SH-SY5Y (cell line): ENCODE measurements at regions not wholly inside any gene's neighbourhood (a gene's known extent, or its start where the extent isn't known, plus 50 kb on each side); places are given as distances from the start of the nearest gene placed in this dataset.

Experiments
- GATA2 ChIP-seq: IDR thresholded peaks from 2 replicates; pipeline ENCODE4 v1.6.1; 2011; ENCODE audit warnings: mild to moderate bottlenecking, low read depth, low read length
- GATA3 ChIP-seq: IDR thresholded peaks from 2 replicates; pipeline ENCODE4 v1.6.1; 2011; ENCODE audit warnings: low read depth, mild to moderate bottlenecking, low read length, moderate library complexity

DNA sequence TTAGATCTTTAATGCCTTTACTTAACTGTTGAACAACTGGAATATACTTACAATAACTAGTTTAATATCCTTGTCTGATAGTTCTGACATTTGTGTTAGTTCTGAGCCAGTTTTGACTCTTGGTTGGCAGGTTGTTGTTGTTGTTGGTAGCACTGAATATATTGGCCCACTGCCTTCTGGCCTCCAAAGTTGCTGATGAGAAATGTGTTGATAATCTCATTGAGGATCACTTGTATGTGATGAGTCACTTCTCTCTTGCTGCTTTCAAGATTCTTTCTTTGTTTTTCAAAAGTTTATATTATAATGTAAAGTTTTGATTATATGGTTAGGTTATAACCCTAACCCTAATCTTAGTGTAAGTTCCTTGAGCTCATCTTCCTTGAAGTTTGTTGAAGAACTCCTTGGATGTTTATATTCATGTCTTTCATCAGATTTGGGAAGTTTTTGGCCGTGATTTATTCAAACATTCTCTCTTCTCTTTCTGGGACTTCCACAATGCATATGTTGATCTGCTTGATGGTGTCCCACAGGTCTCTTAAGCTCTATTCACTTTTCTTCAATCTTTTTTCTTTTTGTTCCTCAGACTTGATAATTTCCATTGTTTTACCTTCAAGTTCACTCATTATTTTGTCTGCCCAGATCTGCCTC is 149.7 kb downstream of the FGF18 start:
- TF ChIP-seq GATA3 = no peak
- no peak for TF ChIP-seq GATA2

DNA sequence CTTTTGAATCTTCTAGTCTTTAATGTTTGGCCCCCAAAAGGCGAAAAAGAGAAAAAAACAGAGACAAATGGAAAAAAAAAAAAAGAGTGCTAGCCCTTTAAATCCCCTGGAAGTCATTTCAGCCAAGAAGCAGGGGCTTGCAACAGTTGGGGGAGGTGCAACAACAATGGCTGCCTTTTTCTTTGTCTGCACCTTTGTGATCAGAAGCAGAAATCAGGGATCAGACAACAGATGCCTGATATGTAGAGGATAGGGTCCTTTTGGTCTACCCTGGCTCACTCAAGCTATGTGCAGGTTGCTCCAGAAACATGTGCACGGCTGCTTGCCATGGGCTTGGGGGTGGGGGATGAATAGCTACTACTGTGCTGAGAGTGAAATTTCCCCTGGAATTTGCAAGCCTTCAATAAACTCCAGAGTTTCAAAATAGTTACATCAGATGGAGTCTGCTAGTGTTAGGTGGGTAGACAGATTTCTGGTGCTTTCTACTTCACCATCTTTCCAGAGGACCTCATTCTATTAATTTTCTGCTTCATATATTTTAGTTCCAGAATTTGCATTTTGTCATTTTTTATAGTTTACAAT is 150.9 kb downstream of the FGF18 start:
- TF ChIP-seq GATA2 (no peak), GATA3 (no peak)

DNA sequence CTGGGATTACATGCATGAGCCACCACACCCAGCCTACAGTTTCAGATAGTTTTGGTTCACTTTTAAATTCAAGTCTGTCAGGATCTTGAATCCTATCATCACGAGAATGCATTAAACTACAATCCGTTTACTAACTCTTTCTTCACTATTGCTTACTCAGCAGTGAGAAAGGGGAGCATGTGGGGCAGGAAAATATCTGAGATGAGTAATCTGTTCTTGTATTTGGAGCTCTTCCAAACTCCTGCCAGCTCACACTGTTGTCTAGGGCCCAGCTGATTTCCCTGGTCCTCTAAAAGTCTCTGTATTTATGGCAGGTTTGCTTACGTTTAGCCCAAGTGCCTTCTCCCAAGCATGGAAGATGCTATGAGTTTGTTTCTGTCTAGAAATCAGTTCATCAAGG is 152.2 kb downstream of the FGF18 start:
- TF ChIP-seq GATA2 (no peak), GATA3 (no peak)

DNA sequence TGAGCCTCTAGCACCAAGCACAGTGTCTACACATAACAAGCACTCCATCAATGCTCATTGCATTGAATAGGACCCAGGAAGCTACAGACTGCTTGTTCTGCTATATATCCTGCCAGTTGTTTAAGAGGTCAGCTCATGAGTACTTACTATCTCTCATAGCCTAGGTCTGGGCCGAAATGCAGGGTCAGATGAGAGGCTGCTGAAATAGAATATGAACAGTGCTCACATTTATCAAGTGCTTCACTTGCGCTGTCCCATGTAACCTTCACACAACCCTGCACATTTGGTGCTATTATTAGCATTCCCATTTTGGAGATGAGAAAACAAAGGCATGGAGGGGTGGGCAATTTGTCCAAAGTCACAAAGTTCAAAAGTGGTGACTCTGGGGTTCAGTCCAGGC is 153.6 kb downstream of the FGF18 start:
- no peak for TF ChIP-seq GATA2
- TF ChIP-seq GATA3 = no peak

DNA sequence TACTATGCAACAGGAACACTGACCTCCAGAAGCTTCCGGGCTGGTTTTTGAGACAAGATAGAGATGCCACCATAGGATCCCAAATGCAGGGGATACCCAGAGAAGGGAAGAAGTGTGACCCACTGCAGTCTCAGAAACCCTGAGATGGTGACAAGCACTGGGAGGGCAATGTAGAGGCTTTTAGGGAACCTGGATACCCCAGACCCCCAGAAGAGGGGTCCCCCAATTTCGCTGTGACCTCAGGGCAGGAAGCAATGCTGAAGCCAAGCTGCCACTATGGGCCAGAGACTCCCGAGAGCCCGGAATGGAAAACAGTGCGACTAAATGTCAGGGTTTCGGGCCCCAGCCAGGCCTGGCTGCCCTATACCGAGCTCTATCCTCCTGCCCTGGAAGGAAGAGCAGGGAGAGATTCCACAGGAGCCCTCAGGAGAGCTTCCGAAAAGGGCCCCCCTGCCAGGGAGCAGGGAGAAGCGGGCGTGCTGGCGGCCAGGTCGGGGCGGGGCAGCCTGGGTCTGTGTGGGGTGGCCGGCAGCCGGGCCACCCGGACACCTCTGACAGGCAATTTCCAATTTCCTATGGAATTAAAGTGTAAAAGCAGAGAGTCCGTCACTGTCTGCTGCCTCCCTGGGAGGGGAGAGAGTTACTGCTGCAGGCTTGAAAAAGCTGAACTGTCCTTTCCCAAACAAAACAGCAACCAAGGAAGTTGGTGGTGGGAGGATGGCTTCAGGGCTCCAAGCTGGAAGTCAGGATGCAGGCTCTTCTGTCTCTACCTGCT is 154.2 kb downstream of the FGF18 start:
- TF ChIP-seq GATA3 = no peak
- TF ChIP-seq GATA2 = no peak

DNA sequence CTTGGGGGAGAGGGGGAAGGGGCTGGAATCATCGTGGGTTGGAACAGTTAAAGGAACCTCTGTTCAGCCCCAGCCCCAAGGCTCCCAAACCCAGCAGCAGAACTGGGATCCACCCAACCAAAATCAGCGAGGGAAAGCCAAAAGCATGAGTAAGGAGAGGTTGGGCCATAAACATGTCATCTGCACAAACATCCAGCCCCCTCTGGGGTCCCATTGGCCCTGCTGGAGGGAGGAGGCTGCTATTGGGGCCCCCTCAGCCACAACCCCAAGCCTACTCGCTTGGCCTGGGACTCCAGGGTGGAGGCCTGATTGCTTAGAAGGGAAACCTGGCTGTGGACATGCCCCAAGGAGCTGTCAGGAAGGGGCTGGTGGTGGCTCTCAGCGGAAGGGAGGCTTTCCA is 154.9 kb downstream of the FGF18 start:
- no peak for TF ChIP-seq GATA3
- no peak for TF ChIP-seq GATA2

DNA sequence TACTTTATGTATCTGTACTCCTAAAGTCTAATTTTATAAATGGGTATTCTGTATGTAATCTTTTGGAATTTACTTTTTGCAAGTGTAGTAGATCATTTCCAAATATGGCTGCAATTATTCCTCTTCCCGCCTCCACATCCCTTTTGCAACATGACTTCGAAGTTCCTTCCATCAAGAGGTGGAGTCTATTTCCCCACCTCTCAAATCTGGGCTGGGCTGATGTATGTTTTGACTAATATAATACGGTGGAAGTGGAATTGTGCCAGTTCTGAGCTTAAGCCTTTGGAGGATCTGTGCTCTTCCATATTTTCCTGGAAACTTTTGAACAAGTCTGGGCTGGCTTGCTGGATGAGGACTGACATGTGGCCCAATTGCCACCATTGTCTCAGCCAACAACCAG is 155.9 kb downstream of the FGF18 start:
- TF ChIP-seq GATA3 (no peak), GATA2 (no peak)

DNA sequence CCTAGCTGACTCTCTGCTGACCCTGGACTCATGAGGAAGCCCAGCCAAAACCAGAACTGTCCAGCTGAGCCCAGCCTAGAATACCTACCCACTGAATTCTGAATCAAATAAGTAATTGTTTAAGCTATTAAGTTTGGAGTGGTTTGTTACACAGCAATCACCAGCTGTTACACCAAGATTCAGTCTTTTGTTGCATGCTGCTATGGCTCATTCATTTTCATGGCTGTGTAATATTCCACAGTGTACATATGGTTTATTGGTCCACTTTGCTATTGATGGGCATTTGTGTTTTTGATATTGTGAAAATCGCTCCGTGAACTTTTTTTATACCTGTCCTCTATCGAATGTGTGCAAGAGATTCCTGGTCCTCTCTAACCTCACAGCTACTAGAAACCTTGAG is 156.4 kb downstream of the FGF18 start:
- TF ChIP-seq GATA2 (no peak), GATA3 (no peak)

DNA sequence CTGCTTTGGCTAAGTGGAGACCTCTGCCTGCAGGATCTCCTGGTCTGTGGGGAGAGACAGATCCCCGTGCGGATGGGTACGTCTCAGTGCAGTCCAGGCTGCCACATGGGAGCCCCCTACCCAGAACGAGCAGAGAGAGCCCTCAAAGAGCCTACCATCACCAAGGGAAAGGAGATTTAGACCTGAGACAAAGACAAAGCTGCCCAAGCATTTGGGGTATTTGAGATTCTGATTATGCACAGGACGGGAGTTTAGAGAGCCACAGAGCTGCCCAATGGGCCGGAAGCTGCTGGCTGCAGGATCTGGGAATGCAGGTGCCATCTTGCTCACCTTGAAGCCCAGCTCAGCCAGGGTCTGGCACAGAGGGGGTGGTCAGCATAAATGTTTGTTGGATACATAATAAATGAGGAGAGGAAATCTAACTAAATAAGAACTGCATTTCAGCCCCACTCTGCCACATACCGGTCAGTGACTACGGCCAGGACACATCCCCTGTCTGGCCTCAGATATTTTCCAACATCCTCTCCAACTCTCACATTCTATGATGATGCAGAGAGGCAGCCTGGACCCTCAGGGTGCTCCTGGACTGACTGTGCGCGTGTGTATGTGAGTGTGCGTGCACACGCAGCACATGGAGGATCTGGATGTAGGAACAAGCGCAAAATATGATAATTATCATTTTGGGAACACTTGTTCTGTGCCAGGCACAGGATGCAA is 157.8 kb downstream of the FGF18 start:
- TF ChIP-seq GATA2 (no peak), GATA3 (no peak)

DNA sequence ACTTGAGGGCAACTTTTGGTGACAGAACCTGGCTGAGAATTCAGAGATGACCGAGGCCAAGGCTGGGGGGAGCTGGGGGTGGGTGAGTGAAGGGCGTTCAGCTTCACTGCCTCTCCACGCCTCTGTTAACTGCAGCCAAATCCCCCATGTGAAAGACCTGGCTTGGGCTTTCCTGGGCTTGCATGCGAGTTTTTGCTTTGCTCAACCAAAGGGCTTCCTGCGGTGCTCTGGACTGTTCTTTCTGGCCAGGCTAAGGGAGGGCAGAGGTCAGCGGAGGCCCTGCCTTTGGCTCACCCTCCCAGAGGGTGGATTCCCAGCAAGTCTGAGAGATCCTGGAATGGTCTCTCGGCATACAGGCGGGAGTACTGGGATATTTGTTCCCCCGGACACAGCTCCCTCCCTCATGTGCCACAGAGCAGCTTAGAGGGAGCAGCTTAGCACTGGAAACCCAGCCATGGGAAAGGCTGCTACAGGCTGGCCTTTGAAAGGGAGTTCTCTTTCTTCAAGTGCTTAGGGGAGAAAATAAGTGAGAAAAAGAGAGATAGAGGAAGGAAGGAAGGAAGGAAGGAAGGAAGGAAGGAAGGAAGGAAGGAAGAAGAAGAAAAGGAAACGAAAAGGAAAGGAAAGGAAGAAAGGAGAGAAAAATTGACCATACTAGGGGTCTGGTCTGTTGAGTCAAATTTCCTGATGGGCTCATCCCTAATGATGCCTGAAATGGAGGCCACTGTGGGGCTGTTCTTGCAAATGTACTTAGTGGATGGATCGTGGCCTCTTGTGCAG is 158.8 kb downstream of the FGF18 start:
- no peak for TF ChIP-seq GATA2
- TF ChIP-seq GATA3 = no peak

DNA sequence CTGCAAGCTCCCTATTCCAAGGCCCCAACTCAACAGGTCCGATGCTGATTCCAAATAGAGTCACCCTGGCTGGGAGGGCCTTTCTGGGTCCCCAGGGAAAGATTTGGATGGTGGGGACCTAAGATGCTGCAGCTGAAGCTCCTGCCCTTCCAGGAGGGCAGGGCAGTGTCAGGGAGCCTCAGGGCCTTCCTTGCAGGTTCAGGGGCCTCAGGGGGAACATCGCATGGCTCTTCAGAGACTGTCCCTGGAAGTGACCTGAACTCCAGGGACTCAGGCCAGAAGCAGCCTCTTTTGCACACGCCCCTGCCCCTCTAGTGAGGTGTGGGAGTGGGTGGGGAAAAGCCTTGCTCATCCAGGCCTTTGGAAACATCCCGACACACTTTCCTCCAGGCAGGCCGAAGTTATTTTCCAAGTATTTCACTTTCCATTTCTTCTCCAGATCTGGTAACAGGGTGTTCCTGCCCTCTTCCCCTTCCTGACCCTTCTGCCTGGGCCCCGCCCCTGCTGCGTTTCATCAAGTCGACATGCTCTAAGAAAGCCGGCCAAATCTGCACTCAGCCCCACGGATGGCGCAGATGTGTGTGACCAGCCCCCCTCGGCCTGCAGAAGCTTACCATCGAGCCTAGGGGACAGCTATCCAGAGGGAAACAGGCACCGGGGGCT is 159.5 kb downstream of the FGF18 start:
- no peak for TF ChIP-seq GATA3

DNA sequence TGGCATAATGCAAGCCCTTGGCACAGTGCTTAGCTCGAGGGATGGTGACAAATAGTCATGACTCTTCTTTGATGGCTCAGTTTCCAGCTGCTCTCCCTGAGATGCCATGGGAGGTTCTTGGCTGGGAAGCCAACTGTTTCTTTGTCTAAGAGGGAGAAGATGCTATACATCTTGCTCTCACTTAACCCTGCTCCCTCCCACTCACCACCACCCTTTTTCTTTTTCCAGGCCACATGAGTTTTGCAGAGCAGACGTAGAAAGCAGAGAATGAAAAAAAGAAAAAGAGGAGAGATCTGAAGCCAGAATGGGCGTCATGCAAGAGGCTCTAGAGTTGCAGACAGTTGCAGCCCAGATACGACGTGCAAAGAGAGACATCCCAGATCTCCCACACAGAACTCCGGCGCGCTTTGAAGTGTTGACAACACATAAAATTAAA is 160.5 kb downstream of the FGF18 start:
- TF ChIP-seq GATA3 (no peak), GATA2 (no peak)
